GM12873 (cell line): ENCODE measurements at regions not wholly inside any gene's neighbourhood (a gene's known extent, or its start where the extent isn't known, plus 50 kb on each side); places are given as distances from the start of the nearest gene placed in this dataset.

Experiments used
- CTCF ChIP-seq: IDR thresholded peaks from 2 replicates; pipeline ENCODE4 v1.5.1; 2012; ENCODE audit warnings: low read depth, mild to moderate bottlenecking, moderate library complexity, low read length, control low read depth; ENCODE audit not compliant: insufficient read depth; ENCODE audit errors: missing control alignments

- no peak for TF ChIP-seq CTCF
Observed at GRCh38 chr2:147382322-147382948, 462.4 kb upstream of the ACVR2A start.

GRCh38 chr2:147378403-147378802, 466.4 kb upstream of the ACVR2A start:
- TF ChIP-seq CTCF, result no peak

GRCh38 chr2:147375073-147375472, 469.8 kb upstream of the ACVR2A start:
- TF ChIP-seq CTCF, result no peak

- TF ChIP-seq CTCF, result no peak
Observed at GRCh38 chr2:147374423-147374811, 470.4 kb upstream of the ACVR2A start.

GRCh38 chr2:147373800-147374422, 470.9 kb upstream of the ACVR2A start:
- TF ChIP-seq CTCF, result no peak

- TF ChIP-seq CTCF, result no peak
Observed at GRCh38 chr2:147368306-147368705, 476.5 kb upstream of the ACVR2A start.

GRCh38 chr2:147366279-147366678, 478.6 kb upstream of the ACVR2A start:
- TF ChIP-seq CTCF, result no peak
